Mammary epithelial cell (primary cell): ENCODE measurements at regions not wholly inside any gene's neighbourhood (a gene's known extent, or its start where the extent isn't known, plus 50 kb on each side); places are given as distances from the start of the nearest gene placed in this dataset.

Source experiments
- CTCF ChIP-seq, 2 donors: IDR thresholded peaks in 1 of 2; conservative IDR thresholded peaks in 1 of 2; 2 replicates each; pipeline ENCODE4 v1.5.1; 2011 to 2012; ENCODE audit warnings: inconsistent platforms in 2 of 2, low read length in 2 of 2, mild to moderate bottlenecking in 2 of 2, control low read depth in 1 of 2, low read depth in 1 of 2; ENCODE audit not compliant: insufficient read depth in 1 of 2; ENCODE audit errors: extremely low read depth in 1 of 2
- EZH2 ChIP-seq: IDR thresholded peaks from 2 replicates; pipeline ENCODE4 v1.6.1; 2012; ENCODE audit warnings: low read length, inconsistent platforms, borderline replicate concordance

- TF ChIP-seq CTCF (conservative IDR thresholded peaks at IDR 0.05 in 1 of 2, IDR thresholded peaks at IDR 0.05 in 1 of 2; ENCODE audit: extremely low read depth in 1 of 2, insufficient read depth in 1 of 2, low read depth in 1 of 2, low read length in 2 of 2) (no peak), EZH2 (no peak)
These were observed 56.5 kb upstream of the SP4 start for GRCh38 chr7:21371360-21371759.
